DND-41 (cell line): ENCODE measurements at regions not wholly inside any gene's neighbourhood (a gene's known extent, or its start where the extent isn't known, plus 50 kb on each side); places are given as distances from the start of the nearest gene placed in this dataset.

ENCODE experiments used
- ATAC-seq: fragments of 200-7000 bp; cut with Tn5 transposase; 3 replicates; pipeline ENCODE4 v1.9.1; 2021; ENCODE audit warnings: low read depth; ENCODE audit not compliant: insufficient read depth
- DNase-seq: peaks from one replicate; pipeline ENCODE4 v3.0.0-alpha.2; 2020
- H2AFZ ChIP-seq: 2 replicates; pipeline ENCODE4 v1.6.0; 2012; ENCODE audit warnings: low read depth, low read length
- H3K27ac ChIP-seq: 2 replicates; pipeline ENCODE4 v1.5.1; 2012; ENCODE audit warnings: low read length, inconsistent platforms
- H3K27me3 ChIP-seq: fragments of 200-600 bp; sonication (generic); 2 replicates; pipeline ENCODE4 v1.6.0; 2012; ENCODE audit warnings: low read length, mild to moderate bottlenecking, inconsistent platforms; ENCODE audit not compliant: insufficient read depth, poor library complexity
- H3K36me3 ChIP-seq: 2 replicates; pipeline ENCODE4 v1.5.1; 2012; ENCODE audit warnings: low read length, inconsistent platforms; ENCODE audit not compliant: insufficient read depth
- H3K4me1 ChIP-seq: 2 replicates; pipeline ENCODE4 v1.5.1; 2012; ENCODE audit warnings: mild to moderate bottlenecking, low read length; ENCODE audit not compliant: insufficient read depth
- H3K4me2 ChIP-seq: 2 replicates; pipeline ENCODE4 v1.6.0; 2012; ENCODE audit warnings: mild to moderate bottlenecking, moderate library complexity, low read length, inconsistent platforms; ENCODE audit not compliant: insufficient read depth
- H3K4me3 ChIP-seq, 2 experiments: fragments of 200-600 bp in 1 of 2; shearing (Covaris generic) in 1 of 2; 2 replicates each; pipeline ENCODE4 v1.5.1; 2012 to 2016; ENCODE audit warnings: inconsistent platforms in 2 of 2, low read length in 2 of 2, mild to moderate bottlenecking in 2 of 2, low read depth in 1 of 2, moderate library complexity in 1 of 2
- H3K79me2 ChIP-seq: 2 replicates; pipeline ENCODE4 v1.6.0; 2012; ENCODE audit warnings: low read length, inconsistent platforms; ENCODE audit not compliant: insufficient read depth
- H3K9ac ChIP-seq: 2 replicates; pipeline ENCODE4 v1.6.0; 2012; ENCODE audit warnings: low read depth, mild to moderate bottlenecking, inconsistent platforms, low read length, moderate library complexity
- H3K9me3 ChIP-seq: 2 replicates; pipeline ENCODE4 v1.5.1; 2012; ENCODE audit warnings: low read length, moderate library complexity, mild to moderate bottlenecking, inconsistent platforms; ENCODE audit not compliant: insufficient read depth, severe bottlenecking
- H4K20me1 ChIP-seq: 2 replicates; pipeline ENCODE4 v1.6.0; 2012; ENCODE audit warnings: low read length; ENCODE audit not compliant: insufficient read depth
- CTCF ChIP-seq: IDR thresholded peaks from 2 replicates; pipeline ENCODE4 v1.5.1; 2012; ENCODE audit warnings: borderline replicate concordance, low read length, moderate library complexity, mild to moderate bottlenecking; ENCODE audit not compliant: poor library complexity, severe bottlenecking; ENCODE audit errors: extremely low read depth
- EZH2 ChIP-seq: IDR thresholded peaks from 3 replicates; pipeline ENCODE4 v1.6.1; 2012; ENCODE audit warnings: borderline replicate concordance, low read depth, mild to moderate bottlenecking, moderate library complexity, low read length, inconsistent platforms; ENCODE audit not compliant: severe bottlenecking

- Histone ChIP-seq H3K27me3 (no peaks in the 10 kb centered on the region), H3K36me3 (no peaks in the 10 kb centered on the region), H2AFZ (no peak overlapping the region), H3K9ac (no peak overlapping the region), H3K4me3 (no peak overlapping the region), H3K4me1 (no peaks in the 10 kb centered on the region), H3K4me2 (no peak overlapping the region), H4K20me1 (no peaks in the 10 kb centered on the region), H3K9me3 (no peaks in the 10 kb centered on the region), H3K79me2 (no peaks in the 10 kb centered on the region), H3K27ac (no peak overlapping the region)
- no peak for DNase-seq
- TF ChIP-seq EZH2 (no peak), CTCF (no peak)
- no peak for ATAC-seq
These were observed 590.2 kb downstream of the EPHA4 start for GRCh38 chr2:220981926-220982325.

GRCh38 chr2:220985561-220985960 is 586.5 kb downstream of the EPHA4 start:
- DNase-seq, result no peak
- no peaks in the 10 kb centered on the region for H3K79me2 ChIP-seq

GRCh38 chr2:220987839-220988238 is 584.3 kb downstream of the EPHA4 start:
- Histone ChIP-seq H3K9me3 (no peaks in the 10 kb centered on the region), H3K27me3 (no peaks in the 10 kb centered on the region), H3K4me3 (no peak overlapping the region), H3K79me2 (no peaks in the 10 kb centered on the region), H4K20me1 (no peaks in the 10 kb centered on the region), H3K27ac (no peak overlapping the region), H3K4me2 (no peak overlapping the region), H2AFZ (no peak overlapping the region), H3K9ac (no peak overlapping the region), H3K4me1 (no peaks in the 10 kb centered on the region), H3K36me3 (no peaks in the 10 kb centered on the region)
- DNase-seq (no peak), ATAC-seq (no peak)
- TF ChIP-seq EZH2 (no peak), CTCF (no peak)

More at GRCh38 chr2:220985561-220985960, 586.5 kb downstream of the EPHA4 start:
- no peak for ATAC-seq
- TF ChIP-seq EZH2 (no peak), CTCF (no peak)
- Histone ChIP-seq H3K9me3 (no peaks in the 10 kb centered on the region), H3K27ac (no peak overlapping the region), H3K4me3 (no peak overlapping the region), H3K36me3 (no peaks in the 10 kb centered on the region), H3K9ac (no peak overlapping the region), H4K20me1 (no peaks in the 10 kb centered on the region), H3K4me2 (no peak overlapping the region), H3K4me1 (no peaks in the 10 kb centered on the region), H3K27me3 (no peaks in the 10 kb centered on the region), H2AFZ (no peak overlapping the region)

GRCh38 chr2:220991972-220992371 is 580.1 kb downstream of the EPHA4 start:
- no peak overlapping the region for H2AFZ ChIP-seq
- no peaks in the 10 kb centered on the region for H3K4me1 ChIP-seq
- H3K9me3 ChIP-seq, result no peaks in the 10 kb centered on the region
- DNase-seq, result no peak
- TF ChIP-seq CTCF (no peak), EZH2 (no peak)
- no peak overlapping the region for H3K4me2 ChIP-seq
- no peaks in the 10 kb centered on the region for H3K36me3 ChIP-seq
- H3K27me3 ChIP-seq, result no peaks in the 10 kb centered on the region
- H3K27ac ChIP-seq, result no peak overlapping the region
- no peak overlapping the region for H3K4me3 ChIP-seq
- no peak for ATAC-seq
- H3K9ac ChIP-seq, result no peak overlapping the region
- H4K20me1 ChIP-seq, result no peaks in the 10 kb centered on the region
- H3K79me2 ChIP-seq, result no peaks in the 10 kb centered on the region
